Ovary (tissue), 3 donors: ENCODE measurements at regions not wholly inside any gene's neighbourhood (a gene's known extent, or its start where the extent isn't known, plus 50 kb on each side); places are given as distances from the start of the nearest gene placed in this dataset.

Experiments used
- CTCF ChIP-seq, 3 donors: fragments of 450-650 bp in 2 of 3; fragments of 200-600 bp in 1 of 3; IDR thresholded peaks; one replicate each; pipeline versions ENCODE4 v1.5.1 to v1.8.0; 2016 to 2022; ENCODE audit warnings: antibody characterized with exemption in 3 of 3, mild to moderate bottlenecking in 1 of 3
- POLR2A ChIP-seq: fragments of 450-650 bp; IDR thresholded peaks from one replicate; pipeline ENCODE4 v1.6.1; 2017; ENCODE audit warnings: antibody characterized with exemption, mild to moderate bottlenecking, moderate library complexity
- donor health status: DM: no; HTN: no; CAD: no.

DNA sequence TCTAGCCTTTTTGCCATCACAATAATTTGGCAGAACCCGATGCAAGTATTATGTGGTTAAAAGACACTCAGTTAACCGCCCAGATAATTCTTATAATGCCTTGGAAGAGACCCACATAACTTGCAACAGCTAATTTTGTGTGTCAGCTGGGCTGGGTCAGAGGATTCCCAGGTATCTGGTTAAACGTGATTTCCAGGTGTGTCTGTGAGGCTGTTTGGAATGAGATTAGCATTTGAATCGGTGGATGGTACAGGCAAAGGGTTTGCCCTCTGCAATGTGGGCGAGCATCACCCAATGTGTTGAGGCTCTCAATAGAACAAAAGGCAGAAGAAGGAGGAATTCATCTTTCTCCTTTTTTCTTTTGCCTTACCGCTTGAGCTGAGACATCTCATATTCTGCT lies 314.2 kb upstream of the PUDP start:
- TF ChIP-seq CTCF (IDR thresholded peaks at IDR 0.05) (no peak), POLR2A (no peak)
